ENCODE measurements at regions not wholly inside any gene's neighbourhood (a gene's known extent, or its start where the extent isn't known, plus 50 kb on each side); places are given as distances from the start of the nearest gene placed in this dataset.

DNA sequence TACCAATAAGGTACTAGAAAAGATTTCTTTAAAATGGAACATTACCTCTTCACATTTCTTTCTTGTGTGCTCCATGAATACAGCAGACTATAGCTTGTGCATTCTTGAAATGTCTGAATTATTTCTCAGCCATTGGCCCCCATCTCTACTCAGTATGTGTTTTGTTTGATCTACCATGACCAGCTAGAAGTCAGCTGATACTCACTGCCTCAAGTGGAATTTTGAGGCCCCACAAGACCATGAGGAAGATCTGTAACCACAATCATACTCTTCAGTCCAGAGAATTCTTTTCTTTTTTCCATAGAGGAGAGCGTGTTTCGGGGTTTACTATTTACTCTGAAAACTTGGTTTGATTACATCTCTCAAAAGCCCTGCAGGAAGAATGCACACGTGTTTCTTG lies 319.1 kb downstream of the TOX3 start:
- no peak for TF ChIP-seq EZH2 (IDR thresholded peaks at IDR 0.05; ENCODE audit: low read depth)
- TF ChIP-seq, protein P1, sequence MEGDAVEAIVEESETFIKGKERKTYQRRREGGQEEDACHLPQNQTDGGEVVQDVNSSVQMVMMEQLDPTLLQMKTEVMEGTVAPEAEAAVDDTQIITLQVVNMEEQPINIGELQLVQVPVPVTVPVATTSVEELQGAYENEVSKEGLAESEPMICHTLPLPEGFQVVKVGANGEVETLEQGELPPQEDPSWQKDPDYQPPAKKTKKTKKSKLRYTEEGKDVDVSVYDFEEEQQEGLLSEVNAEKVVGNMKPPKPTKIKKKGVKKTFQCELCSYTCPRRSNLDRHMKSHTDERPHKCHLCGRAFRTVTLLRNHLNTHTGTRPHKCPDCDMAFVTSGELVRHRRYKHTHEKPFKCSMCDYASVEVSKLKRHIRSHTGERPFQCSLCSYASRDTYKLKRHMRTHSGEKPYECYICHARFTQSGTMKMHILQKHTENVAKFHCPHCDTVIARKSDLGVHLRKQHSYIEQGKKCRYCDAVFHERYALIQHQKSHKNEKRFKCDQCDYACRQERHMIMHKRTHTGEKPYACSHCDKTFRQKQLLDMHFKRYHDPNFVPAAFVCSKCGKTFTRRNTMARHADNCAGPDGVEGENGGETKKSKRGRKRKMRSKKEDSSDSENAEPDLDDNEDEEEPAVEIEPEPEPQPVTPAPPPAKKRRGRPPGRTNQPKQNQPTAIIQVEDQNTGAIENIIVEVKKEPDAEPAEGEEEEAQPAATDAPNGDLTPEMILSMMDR (conservative IDR thresholded peaks at IDR 0.05): no peak
